Eye (tissue), 1 donor: ENCODE measurements at regions not wholly inside any gene's neighbourhood (a gene's known extent, or its start where the extent isn't known, plus 50 kb on each side); places are given as distances from the start of the nearest gene placed in this dataset.

Source experiments
- DNase-seq: peaks from one replicate; pipeline ENCODE4 v3.0.0-alpha.2; 2015

DNA sequence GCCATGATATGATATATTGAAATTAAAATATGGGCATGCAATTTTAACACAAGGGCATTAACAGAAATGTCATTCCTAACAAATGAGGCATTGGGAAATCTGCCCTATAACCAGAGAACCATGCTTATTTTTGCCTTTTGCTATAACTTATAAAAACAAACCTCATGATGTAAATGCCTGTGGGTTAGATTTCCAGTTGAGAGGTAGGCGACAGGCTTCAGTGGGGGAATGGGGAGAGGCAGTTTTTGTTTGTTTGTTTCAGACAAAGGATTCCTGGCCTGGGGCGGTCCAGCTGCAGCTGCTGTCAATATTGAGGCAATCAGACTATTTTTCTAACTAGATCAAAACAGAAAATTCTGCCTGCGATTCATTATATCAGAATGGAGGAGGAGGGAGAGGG, 490.4 kb upstream of the CFAP20DC start:
- DNase-seq, result peak; percentile 65

DNA sequence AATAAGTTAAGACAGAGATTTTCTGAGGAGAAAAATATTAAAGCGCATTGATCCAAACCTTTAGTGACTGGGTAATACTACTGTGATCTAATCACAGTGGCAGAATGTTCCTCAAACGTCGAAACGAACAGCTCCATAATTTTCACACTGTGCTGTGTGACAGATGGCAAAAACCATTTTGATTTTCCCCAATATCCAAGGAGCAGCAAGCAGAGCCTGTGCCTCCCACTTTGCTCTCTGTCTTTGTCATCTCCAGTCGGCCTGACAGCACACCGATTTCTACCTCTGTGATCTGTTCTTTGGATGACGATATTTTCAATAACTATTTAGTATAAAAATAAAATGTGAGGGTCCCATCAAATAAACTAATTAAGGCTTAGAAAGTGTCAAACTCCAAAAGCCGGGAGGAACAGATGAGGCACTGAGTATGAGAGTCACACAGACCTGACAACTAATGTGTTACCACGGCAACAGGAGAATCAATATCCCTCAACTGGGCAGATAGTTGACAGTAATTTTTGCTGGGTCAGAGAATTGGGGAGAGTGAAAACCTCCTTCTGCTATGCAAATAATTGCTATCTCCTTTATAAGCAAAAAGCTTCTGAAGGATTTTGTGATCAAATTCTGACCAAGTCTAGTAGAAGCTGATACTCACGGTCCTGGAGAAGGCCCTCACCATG, 489.1 kb upstream of the CFAP20DC start:
- DNase-seq, result peak; percentile 87

DNA sequence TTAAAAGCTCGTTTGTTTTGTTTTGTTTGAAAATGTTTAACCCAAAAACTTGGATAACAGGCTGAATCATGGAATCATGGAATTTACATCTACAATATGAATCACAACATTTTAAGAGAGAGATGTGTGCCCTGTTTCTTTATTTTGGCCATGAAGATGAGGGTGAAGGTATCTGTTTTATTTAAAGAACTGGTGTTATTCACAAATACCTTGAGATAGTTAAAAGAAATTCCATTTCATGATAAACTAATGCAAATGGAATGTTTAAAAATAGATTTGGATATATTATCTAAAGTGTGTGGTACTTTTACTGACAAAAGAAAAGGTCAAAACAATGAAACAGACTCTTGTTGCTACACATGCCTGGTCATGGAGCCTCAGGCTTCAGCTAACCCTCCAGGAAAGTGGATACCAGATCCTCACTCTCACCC, 486.0 kb upstream of the CFAP20DC start:
- DNase-seq, result no peak

DNA sequence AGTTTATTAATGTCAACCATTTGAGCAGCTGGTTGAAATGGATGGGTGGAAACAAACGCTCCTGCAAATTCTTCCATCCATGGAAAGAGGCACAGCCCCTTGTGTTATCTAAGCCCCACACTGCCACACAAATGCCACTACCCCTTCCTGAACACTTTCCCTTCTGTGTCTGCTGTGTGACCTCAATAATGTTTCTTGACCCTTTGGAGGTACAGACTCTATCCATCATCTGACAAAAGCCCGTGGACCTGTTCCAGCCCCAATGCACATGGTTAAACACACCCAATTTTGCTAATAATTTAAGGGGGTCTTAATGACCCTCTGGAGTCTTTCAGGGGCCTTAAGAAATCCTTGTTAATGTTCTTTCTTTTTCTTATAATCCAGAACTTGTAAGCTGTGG, 482.2 kb upstream of the CFAP20DC start:
- no peak for DNase-seq

DNA sequence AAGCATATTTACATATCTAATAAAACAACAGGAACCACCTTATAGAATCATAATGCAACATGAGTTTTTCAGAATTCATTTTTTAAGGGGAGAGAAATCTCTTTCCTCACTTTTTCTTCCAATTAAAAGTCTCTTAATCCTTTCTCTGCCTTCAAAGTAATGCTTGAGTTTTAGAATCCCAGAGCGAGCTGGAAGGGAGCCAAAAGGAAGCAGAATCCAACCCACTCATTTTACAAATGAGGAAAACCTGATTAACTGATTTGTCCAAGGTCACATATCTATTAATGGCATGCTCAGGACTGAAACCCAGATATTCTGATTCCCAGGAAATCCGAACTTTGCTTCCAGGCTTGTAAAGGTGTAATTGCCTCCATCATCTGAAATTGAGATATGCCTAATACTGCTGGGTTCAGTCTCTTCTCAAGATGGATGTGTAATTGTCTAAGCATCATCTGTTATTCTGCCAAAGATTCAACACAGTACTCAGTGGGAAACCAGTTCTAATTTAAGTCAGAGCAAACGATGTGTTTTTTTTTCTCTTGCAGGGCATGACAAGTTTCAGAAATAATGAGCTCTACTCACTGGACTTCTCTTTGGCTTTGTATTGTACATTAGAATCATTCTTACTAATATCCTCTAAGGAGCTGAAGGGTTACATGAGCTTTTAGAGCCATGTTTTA, 481.4 kb upstream of the CFAP20DC start:
- no peak for DNase-seq

DNA sequence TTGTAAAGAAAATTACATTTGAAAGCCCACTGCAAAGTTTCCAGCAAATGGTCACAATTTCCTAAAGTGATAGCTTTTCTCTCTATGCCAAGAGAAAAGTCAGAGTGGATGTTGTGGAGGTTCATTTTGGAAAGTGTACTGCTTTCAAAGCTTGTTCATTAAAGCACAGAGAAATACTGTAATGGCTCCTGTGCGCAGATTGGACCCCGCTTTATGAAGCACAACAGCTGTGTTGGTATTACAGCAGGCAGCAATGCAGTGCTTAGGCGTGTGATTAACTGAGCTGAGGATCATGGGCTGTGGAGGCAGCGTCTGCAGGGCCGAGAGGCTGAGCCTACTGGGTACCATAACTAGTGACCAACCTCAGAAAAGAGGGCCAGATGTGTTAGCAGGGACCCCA, 478.4 kb upstream of the CFAP20DC start:
- DNase-seq, result no peak

DNA sequence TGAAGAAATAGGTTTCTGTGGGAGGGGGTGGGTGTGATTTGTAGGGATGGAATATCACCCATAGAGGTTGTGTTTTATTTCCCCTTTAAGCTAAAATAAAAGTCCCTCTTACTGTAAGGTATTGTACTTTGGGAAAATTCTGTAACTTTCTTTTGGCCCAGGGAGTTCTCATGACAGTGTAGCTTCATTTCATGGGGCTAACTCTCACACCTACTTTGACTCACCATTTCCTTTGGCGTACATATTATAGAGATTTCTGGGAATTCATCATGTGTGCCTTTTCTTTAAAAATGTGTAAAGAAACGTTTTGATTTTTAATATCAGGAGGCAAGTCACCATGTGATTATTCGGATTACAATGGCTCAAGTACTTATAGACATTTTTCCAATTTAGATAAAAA, 477.7 kb upstream of the CFAP20DC start:
- no peak for DNase-seq

DNA sequence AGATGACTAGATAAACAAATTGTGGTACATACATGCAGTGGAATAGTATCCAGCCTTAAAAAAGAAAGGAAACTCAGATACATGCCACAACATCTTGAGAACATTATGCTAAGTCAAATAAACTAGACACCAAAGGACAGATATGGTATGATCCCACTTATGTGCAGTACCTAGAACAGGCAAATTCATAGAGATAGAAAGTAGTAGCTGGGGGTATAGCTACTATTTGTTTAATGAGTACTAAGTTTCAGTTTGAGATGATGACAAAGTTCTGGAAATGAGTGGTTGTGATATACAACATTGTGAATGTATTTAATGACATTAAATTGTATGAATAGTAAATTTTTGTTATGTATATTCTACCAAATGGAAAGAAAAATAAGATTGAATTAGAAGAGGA, 477.2 kb upstream of the CFAP20DC start:
- no peak for DNase-seq

DNA sequence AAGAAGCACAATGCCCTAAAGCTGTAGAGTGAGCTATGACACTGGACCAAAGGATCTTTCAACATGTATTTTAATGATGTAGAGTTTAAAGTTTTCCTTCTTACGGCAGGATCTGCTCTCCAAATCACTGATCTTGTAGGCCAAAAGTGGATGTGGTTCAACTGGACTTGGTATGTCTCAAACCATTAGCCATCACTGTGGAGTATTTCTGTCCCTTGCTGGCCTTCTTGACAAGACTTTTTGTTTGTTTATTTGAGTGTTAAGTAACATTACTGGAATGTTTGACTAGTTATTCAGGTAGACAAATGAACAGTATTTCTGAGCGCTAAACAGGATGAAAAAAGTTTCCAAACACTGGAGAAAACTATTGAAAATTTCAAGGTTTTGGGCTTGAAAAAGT, 472.7 kb upstream of the CFAP20DC start:
- DNase-seq, result no peak

DNA sequence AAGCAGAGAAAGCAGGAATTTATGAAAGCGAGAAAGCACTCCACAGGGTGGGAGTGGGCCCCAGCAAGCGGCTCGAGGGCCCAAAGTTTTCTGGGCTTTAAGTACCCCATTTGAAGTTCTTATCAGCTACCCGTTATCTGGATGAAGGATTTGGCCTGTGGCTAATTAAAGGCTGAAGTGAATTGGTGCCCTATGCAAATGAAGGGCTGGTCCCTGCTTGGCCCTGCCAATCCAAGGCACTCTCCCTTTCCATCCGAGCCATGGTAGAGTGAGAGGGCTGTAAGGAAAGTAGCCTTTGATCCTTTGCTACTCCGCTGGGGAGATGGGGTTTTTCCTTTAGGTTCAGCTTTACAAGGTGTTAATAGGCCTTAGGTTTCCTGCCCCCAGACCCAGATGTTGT, 469.3 kb upstream of the CFAP20DC start:
- DNase-seq, result no peak

DNA sequence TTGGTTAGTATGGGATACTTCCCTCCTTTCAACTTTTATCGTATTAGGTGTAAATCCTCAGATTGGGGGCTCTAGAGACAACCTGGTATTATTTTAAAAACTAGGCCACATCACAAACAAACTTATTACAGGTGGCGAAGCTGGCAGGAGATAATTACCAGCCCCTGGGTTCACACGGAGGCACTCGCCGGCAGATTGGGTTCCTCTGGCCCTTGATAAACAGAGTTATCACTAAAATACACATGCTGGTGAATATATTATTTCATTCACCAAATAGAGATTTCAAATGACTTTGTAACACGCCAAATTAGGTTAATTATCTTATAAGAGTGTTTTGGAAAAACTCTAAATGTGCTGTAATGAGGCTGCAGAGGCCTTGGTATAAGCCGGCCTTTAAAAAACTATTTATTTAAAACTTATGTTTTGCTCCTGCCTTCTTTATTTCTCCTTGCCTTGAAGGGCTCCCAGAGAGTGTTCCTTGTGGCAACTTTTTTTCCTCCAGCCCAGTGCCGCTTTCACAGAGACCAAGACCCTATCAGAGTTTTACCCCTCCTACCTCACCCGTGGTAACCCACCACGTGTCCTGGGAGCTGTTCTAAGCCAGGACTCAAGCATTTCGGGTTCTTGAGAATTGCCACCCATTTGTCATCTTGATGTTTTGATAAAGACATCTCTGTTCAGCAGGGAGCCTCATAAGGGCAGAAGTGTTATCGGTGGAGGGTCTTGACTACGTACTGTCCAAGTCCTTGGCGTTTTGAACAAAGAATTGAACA, 468.6 kb upstream of the CFAP20DC start:
- DNase-seq, result no peak

DNA sequence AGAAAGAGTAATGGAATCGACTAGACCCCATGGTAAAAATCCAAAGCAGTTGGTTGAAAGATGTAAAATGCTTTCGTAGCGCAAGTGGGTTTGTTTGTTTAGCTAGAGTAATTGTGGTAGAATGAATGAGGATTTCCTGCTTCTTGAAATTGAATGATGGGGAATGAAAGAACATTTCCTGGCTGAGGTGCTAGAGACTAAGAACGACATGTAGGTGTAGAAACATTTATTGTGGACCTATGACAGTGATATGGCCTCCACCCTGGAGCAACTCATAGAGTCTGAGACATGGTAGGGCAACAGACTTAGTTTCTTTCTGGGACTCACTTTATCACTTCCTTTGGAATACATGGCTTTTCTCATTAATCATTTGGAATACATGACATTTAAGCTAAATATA, 467.6 kb upstream of the CFAP20DC start:
- no peak for DNase-seq

DNA sequence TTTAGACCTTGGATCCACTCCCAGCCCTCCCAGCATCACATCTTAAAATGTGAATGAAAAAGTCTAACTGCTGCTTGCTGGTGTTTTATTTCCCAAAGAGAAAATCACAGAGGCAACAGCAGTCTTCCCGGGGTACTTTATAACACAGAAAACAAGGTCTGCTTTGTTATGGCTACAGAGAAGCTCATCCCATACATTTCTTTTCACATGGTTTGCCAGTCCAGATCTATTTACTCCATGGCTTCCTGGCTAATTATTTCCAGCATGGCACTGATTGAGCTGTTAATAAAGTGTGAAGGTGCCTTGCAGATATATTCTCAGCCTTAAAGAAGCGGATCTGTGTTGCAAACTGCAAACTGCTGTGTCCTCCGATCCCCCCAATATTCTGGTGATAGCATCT, 466.1 kb upstream of the CFAP20DC start:
- DNase-seq, result peak; percentile 54

DNA sequence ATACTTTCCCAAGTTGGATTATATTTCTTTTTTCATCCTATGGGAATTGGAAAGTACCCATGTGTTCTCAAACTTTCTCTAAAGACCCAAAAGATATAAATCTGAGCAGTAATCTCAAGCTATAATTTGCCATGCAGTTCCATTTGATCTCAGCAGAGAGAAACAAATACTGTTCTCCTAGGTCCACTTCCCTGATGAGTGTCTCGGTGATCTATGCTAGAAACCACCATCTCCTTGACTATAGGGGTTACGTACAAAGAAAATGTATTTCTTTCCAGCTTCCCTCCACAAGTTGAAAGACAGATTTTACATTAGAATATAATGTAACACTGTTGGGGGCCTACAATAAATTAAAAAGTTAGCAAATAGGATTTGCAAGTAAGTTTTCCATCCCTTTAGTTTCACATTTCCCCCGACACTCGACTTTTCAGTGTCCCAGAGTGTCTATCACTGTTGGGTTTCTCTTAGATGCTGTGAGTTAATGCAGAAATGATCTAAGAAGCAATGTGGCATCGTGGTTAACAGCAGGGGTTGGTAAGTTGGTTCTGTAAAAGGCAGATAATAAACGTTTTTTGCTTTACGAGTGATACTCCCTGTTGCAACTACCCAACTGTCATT, 465.1 kb upstream of the CFAP20DC start:
- no peak for DNase-seq

DNA sequence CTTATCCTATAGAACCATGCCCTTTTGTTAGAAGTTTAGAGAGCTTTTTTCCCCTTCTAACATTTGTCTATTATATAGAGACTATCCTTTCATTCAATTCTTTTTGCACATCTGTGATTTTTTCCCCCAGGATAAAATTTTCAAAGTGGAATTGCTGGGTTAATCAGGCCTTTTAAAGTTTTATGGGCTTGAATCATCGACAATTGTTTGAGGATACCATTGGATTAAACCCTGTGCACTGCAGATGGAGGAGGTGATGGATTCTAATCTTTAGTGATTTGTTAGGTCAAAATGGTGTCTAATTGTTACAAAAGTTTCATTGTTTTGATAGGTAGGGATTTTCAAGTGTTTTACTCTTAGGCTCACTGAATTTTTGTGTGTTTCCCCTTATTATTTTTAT, 463.7 kb upstream of the CFAP20DC start:
- no peak for DNase-seq

DNA sequence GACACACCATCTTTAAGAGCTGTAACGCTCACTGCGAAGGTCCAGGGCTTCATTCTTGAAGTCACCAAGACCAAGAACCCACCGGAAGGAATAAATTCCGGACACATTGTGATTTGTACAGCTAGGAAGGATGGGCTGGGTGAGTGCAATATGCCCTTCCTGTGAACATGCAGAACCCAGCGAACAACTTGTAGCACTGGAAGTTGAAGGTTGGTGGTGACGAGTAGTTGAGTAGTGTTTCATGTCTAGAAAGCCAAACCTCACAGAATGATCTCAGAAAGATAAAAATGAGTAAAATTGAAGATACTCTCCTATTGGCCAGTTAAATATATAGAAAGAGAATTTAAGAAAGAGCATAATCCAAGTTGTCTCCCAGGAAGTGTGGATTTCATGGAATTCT, 462.2 kb upstream of the CFAP20DC start:
- DNase-seq, result no peak

DNA sequence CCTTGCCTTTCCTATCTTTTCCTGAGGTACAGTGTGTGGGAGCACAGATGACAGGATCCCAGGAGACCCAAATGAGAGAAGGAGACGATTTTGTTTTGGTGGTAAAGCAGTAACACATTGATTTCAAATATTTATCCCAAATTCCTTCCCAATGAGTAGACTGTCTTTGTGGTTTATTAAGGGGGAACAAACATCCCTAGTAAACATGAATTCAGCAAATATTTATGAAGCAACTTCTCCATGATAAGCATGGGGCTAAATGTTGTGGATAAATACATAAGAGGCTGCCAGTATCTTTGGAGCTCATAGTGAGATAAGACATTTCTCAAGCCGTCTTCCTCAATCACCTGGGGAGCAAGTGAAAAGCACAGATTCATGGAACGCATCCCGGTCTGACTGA, 460.8 kb upstream of the CFAP20DC start:
- DNase-seq, result no peak

DNA sequence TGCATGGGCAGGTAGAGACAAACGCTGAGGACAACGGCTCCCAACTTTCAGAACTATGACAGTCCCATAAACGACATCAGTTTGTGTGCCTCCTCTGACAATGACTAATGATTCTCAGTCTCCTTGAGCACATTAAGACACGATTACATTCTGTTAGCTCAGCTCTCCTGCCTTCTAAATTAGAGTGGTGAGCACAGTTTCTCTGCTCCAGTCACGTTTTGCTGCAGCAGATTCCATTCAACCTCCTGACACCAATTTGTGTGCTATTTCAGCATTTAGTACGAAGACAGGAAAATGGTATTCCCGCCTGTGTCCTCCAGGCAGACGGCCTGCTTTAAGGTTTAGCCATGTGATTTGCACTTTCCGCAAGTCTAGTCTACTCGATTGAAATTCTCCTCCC, 458.4 kb upstream of the CFAP20DC start:
- no peak for DNase-seq

DNA sequence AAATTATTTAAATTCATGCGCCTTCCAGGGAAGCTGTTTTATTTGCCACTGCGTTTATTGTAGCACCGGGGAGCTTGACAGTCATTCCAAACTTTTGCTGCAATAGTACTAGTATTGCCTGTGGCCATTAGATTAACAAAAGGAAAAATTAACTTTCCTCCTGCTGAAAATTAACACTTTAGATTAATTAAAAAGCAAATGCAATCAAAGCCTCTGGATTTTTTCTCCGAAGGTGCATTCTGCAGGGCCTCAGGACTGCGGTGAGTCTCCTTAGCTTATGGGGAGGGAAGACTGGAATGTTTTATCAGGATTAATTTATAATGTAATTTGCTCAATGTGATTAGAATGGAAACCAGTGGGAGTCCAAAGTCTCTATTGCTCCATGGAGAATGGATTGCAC, 456.4 kb upstream of the CFAP20DC start:
- no peak for DNase-seq

DNA sequence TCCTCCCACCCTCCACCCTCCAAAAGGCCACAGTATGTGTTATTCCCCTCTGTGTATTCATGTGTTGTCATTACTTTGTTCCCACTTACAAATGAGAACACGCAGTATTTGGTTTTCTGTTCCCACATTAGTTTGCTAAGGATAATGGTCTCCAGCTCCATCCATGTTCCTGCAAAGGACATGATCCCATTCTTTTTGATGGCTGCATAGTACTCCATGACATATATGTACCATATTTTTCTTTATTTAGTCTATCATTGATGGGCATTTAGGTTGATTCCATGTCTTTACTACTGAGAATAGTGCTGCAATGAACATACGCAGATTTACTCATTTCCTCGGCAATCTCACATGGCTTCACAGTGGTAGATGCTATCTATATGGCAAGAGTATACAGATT, 453.6 kb upstream of the CFAP20DC start:
- DNase-seq, result no peak

DNA sequence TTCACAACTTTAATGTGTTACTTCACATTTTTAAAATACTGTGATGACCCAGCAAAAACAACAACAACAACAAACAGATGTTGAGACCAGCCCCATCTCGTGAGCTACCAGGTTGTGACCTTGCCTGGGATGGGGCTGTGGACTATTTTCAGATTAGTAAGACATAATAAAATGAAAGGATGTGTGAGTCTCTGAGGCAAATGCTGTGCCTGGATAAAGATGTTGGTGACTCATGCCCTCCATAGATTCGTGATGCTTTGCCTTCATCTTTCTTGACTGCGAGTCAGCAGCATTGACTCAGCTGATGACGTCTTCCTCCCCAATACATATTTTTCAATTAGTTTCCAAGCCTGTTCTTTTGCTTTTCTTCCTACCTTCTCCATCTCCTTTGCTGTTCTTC, 453.0 kb upstream of the CFAP20DC start:
- no peak for DNase-seq

DNA sequence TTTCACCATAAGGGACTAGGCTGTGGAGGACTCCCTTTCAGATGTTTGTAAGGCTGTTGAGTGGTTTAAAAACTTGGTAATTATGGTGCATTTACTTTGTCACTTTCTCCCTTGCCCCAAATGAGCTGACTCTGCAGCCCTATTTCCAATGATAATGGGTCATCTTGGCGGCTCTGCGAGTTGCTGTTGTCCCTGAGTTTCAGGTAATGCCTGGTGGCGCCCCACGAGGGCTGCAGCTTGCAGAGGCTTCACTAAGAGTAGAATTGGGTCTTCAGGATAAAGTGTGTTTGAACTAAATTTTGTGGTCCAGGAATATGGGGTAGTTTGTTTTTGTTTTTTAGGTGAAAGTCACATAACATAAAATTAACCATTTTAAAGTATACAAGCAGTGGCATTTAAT, 450.1 kb upstream of the CFAP20DC start:
- DNase-seq, result no peak

DNA sequence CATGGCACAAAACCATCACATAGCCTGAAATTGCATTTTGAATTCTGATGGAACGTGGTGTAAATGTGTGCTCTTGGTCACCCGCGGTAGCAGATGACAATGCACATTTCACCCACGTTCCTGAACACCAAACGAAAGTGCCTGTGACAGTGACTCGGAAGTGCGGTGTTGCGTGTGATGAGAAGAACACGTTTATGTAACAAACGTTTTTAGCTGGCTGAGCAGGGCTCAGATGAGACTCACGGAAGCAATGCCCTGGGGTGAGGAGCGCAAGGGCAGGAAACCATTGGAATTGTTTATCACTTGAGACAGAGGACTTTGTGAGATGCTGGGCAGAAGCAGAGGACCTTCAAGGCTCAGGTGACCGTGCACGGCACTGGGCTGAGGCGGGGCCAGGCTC, 449.2 kb upstream of the CFAP20DC start:
- DNase-seq, result peak; percentile 68

DNA sequence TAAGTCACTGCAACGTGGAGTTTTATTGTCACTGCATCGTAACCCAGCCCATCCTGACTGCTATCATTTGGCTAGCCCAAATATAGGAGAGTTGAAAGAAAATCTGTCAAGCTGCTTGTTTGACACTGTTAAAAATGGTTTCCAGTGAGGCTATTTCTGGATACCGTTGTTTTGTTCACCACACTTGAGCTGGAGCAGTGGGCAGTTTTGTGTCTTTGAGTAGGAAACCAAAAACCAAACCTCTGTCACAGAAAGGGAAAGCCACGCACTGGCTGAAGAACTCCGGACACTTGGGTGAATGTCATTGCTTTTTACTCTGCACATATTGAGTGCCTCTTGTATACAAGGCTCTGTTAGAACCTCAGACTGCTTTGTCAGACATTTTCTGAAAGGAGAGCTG, 446.4 kb upstream of the CFAP20DC start:
- DNase-seq, result no peak
